ENCODE measurements at regions not wholly inside any gene's neighbourhood (a gene's known extent, or its start where the extent isn't known, plus 50 kb on each side); places are given as distances from the start of the nearest gene placed in this dataset.
A peak's percentile ranks its signal among the peaks of the same experiment; 100 is the strongest.

GRCh38 chr5:148740966-148741742 is 85.3 kb upstream of the ADRB2 start:
- Histone ChIP-seq H3K36me3 (replicated peaks in 1 of 2; ENCODE audit: control insufficient read depth in 1 of 2, insufficient read depth in 2 of 2, low read length in 2 of 2) (no peaks in the 10 kb centered on the region), H3K27me3 (ENCODE audit: control insufficient read depth in 1 of 2, insufficient read depth in 2 of 2, low read length in 2 of 2) (no peaks in the 10 kb centered on the region), H3K4me2 (ENCODE audit: low read depth, low read length) (no peak overlapping the region), H3K9ac (ENCODE audit: insufficient read depth, low read depth, low read length) (no peak overlapping the region), H3K4me1 (ENCODE audit: insufficient read depth, low read length) (peaks cover 22% of the 10 kb centered on the region), H4K20me1 (ENCODE audit: insufficient read depth, low read length) (no peaks in the 10 kb centered on the region), H2AFZ (ENCODE audit: low read length) (no peak overlapping the region), H3K79me2 (ENCODE audit: insufficient read depth, low read length) (no peaks in the 10 kb centered on the region), H3K9me3 (ENCODE audit: low read length) (no peaks in the 10 kb centered on the region), H3K4me3 (replicated peaks in 1 of 3; ENCODE audit: insufficient read depth in 1 of 3, low read depth in 2 of 3, low read length in 3 of 3) (no peak overlapping the region; a peak in 1 of 6 replicates), H3K27ac (ENCODE audit: extremely low read length, insufficient read depth, low read length) (no peak overlapping the region)
- peak; percentile 51 for FAIRE-seq
- CTCF ChIA-PET (ENCODE audit: low intra/inter-chr PET ratio, low total read pairs), result interaction anchor here (1.3 to 2.4 kb wide), 2 partner anchors 294 to 373 kb away, joined by 6 to 8 read pairs; no protein-coding TSS in a partner anchor
- in situ Hi-C loops (cut with HindIII; ENCODE audit: extremely low pct_ligation_motif_present, low pct_unique_long_range_greater_than_20kb) (no loop called here), intact Hi-C loops (cut with micrococcal nuclease; ENCODE audit: unreplicated experiment) (loop anchor here (1.0 kb wide), 2 partner anchors 294 to 373 kb away; no protein-coding TSS in a partner anchor)
- peak; percentile 48 for ATAC-seq
- no TSS peak for BruUV-seq (replicated peaks)
- DNase-seq (ENCODE audit: low spot score), result peak; percentile 42
- 2% methylated on average over 9 of the region's 9 CpGs for WGBS (ENCODE audit: low lambda C conversion rate)
- POLR2A ChIA-PET, result no interaction called here
- TF ChIP-seq ZFP1 (CRISPR knock-in tag; IDR thresholded peaks at IDR 0.05), result no peak
- TF ChIP-seq NR2C2 (CRISPR knock-in tag; IDR thresholded peaks at IDR 0.05; ENCODE audit: borderline replicate concordance), result no peak
- TF ChIP-seq ZNF580 (CRISPR knock-in tag; IDR thresholded peaks at IDR 0.05; ENCODE audit: borderline replicate concordance, low read depth), result no peak
- TF ChIP-seq KLF11 (CRISPR knock-in tag; IDR thresholded peaks at IDR 0.05), result no peak
- TF ChIP-seq MZF1 (CRISPR knock-in tag; IDR thresholded peaks at IDR 0.05; ENCODE audit: borderline replicate concordance), result no peak
- TF ChIP-seq STAG1 (CRISPR knock-in tag; IDR thresholded peaks at IDR 0.05), result peak; percentile 40
- no peak for TF ChIP-seq ZBTB25 (CRISPR knock-in tag; IDR thresholded peaks at IDR 0.05)
- no peak for TF ChIP-seq RBM39 (IDR thresholded peaks at IDR 0.05; ENCODE audit: low read depth, low read length, poor library complexity, severe bottlenecking)
- no peak for TF ChIP-seq ZNF709 (CRISPR knock-in tag; IDR thresholded peaks at IDR 0.05)
- TF ChIP-seq ZNF567 (CRISPR knock-in tag; IDR thresholded peaks at IDR 0.05; ENCODE audit: borderline replicate concordance), result no peak
- peak; percentile 51 for TF ChIP-seq CTCF (CRISPR knock-in tag; IDR thresholded peaks at IDR 0.05)
- TF ChIP-seq ZNF503 (CRISPR knock-in tag; IDR thresholded peaks at IDR 0.05), result no peak
- TF ChIP-seq TBL1XR1 (IDR thresholded peaks at IDR 0.05; ENCODE audit: borderline replicate concordance, low read length, partially characterized antibody), result no peak

Measured in HepG2 (cell line).